Activated CD4-positive, alpha-beta T cell treated with anti-CD3 and anti-CD28 coated beads, Interleukin-2, amount 50 U/mL, for 24 hours (primary cell): ENCODE measurements at regions not wholly inside any gene's neighbourhood (a gene's known extent, or its start where the extent isn't known, plus 50 kb on each side); places are given as distances from the start of the nearest gene placed in this dataset.

Experiments used
- DNase-seq, 2 donors: peaks; one replicate each; pipeline ENCODE4 v3.0.0-alpha.2; 2020; ENCODE audit warnings: low read depth in 1 of 2, low spot score in 1 of 2

- DNase-seq = no peak
Observed at GRCh38 chr14:42316693-42317092, 710.0 kb downstream of the LRFN5 start.

- no peak for DNase-seq
Observed at GRCh38 chr14:42311876-42312275, 705.2 kb downstream of the LRFN5 start.

- no peak for DNase-seq
Observed at GRCh38 chr14:42307239-42307825, 700.7 kb downstream of the LRFN5 start.

- DNase-seq = no peak
Observed at GRCh38 chr14:42299692-42300091, 693.0 kb downstream of the LRFN5 start.

- no peak for DNase-seq
Observed at GRCh38 chr14:42293180-42293579, 686.5 kb downstream of the LRFN5 start.

- no peak for DNase-seq
Observed at GRCh38 chr14:42277840-42278239, 671.2 kb downstream of the LRFN5 start.

GRCh38 chr14:42269234-42269633 lies 662.6 kb downstream of the LRFN5 start:
- no peak for DNase-seq

- DNase-seq = no peak
Observed at GRCh38 chr14:42248131-42248530, 641.5 kb downstream of the LRFN5 start.

- no peak for DNase-seq
Observed at GRCh38 chr14:42241101-42241500, 634.4 kb downstream of the LRFN5 start.

GRCh38 chr14:42229976-42230375 lies 623.3 kb downstream of the LRFN5 start:
- no peak for DNase-seq

- DNase-seq = no peak
Observed at GRCh38 chr14:42229294-42229693, 622.6 kb downstream of the LRFN5 start.

- no peak for DNase-seq
Observed at GRCh38 chr14:42228611-42229010, 621.9 kb downstream of the LRFN5 start.

- peak in 1 of 2 donors; percentile 1 for DNase-seq
Observed at GRCh38 chr14:42224053-42224888, 617.6 kb downstream of the LRFN5 start.

GRCh38 chr14:42222924-42223471 lies 616.3 kb downstream of the LRFN5 start:
- no peak for DNase-seq

GRCh38 chr14:42214981-42215491 lies 608.4 kb downstream of the LRFN5 start:
- DNase-seq = no peak

GRCh38 chr14:42200957-42201356 lies 594.3 kb downstream of the LRFN5 start:
- no peak for DNase-seq

GRCh38 chr14:42198010-42198409 lies 591.3 kb downstream of the LRFN5 start:
- no peak for DNase-seq

GRCh38 chr14:42192738-42193653 lies 586.3 kb downstream of the LRFN5 start:
- DNase-seq = no peak

- no peak for DNase-seq
Observed at GRCh38 chr14:42190744-42191143, 584.1 kb downstream of the LRFN5 start.

GRCh38 chr14:42187846-42188245 lies 581.2 kb downstream of the LRFN5 start:
- no peak for DNase-seq

GRCh38 chr14:42185718-42186117 lies 579.0 kb downstream of the LRFN5 start:
- no peak for DNase-seq
